ENCODE measurements at regions not wholly inside any gene's neighbourhood (a gene's known extent, or its start where the extent isn't known, plus 50 kb on each side); places are given as distances from the start of the nearest gene placed in this dataset.

DNA sequence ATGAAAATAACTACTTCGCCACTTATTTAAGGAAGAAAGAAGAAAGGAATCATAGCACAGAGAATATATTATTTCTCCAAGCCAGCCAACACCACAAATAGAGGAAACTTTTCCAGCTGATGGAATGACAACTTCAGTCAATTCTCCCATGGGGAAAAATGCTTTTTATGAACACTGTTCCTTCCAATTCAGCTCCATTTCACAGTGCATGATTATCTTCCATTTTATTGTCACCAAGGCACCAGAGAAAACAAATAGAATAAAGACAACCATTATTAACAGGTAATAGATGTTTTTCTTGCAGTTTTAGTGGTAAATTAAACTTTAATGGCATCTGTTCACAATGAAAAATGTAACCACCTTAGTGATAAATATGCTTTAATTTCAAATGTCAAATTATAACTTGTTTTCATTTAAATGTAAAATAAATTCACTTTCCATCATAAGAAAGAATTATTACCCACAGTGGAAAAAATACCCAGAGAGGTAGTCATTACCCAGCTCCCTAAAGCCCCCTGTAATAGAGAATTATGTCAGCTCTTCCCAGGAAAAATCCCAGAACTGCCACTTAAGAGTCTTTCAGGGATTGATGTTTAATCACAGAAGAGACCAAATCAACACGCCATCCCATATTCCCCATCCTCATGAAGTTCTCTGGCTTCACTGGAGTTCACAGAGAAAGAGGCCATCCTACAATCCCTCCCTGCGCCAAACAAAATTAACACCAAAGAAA, 828.3 kb upstream of the TMEM132C start:
- TF ChIP-seq, protein P1, sequence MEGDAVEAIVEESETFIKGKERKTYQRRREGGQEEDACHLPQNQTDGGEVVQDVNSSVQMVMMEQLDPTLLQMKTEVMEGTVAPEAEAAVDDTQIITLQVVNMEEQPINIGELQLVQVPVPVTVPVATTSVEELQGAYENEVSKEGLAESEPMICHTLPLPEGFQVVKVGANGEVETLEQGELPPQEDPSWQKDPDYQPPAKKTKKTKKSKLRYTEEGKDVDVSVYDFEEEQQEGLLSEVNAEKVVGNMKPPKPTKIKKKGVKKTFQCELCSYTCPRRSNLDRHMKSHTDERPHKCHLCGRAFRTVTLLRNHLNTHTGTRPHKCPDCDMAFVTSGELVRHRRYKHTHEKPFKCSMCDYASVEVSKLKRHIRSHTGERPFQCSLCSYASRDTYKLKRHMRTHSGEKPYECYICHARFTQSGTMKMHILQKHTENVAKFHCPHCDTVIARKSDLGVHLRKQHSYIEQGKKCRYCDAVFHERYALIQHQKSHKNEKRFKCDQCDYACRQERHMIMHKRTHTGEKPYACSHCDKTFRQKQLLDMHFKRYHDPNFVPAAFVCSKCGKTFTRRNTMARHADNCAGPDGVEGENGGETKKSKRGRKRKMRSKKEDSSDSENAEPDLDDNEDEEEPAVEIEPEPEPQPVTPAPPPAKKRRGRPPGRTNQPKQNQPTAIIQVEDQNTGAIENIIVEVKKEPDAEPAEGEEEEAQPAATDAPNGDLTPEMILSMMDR (IDR thresholded peaks at IDR 0.05 in 4 of 5, conservative IDR thresholded peaks at IDR 0.05 in 1 of 5) = no peak
- TF ChIP-seq POLR2A (IDR thresholded peaks at IDR 0.05) = no peak

Measured in gastrocnemius medialis (tissue), 4 donors.